HuH-7 (cell line): ENCODE measurements at regions not wholly inside any gene's neighbourhood (a gene's known extent, or its start where the extent isn't known, plus 50 kb on each side); places are given as distances from the start of the nearest gene placed in this dataset.

Source experiments
- DNase-seq: peaks from one replicate; pipeline ENCODE4 v3.0.0; 2011; ENCODE audit warnings: low spot score

DNA sequence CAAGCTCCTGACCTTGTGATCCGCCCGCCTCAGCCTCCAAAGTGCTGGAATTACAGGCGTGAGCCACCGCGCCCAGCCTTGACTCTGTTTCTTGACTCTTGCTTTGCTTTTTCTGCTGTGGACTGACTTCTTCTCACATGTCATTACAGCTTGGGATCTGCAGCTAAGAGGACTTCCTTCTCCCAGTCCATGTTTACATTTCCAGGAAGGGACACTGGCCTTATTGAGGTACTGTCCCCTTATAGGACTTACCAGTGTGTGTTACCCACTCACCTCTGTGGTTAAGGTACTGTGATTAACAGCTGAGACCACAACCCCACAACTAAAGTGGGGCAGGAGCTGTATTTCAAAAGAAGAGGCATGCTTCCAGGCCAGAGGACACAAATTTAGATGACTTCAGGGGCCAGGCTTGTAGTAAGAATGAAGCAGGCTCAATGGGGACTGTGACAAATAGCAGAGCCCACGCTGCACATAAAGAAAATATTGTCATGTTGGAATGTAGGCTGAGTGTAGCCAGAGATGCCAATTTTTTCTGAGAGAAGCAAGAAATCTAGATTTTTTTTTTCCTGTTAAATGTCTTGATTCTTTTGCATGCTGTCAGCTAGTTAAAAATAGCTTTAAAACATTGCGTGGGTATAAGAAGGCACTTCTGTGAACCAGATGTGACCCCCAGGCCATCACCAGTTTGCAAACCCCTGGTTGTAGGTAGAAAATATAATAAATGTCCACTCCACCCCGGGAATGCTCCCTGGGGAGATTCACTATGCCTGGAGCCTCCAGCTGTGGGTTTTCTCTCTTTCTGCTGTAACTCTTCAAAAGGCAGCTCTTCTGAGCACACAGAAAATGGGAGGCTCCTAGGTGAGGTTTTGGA is 75.0 kb downstream of the PTPDC1 start:
- no peak for DNase-seq

- DNase-seq, result peak; percentile 53
Measured at GRCh38 chr9:94160594-94161501, 76.6 kb downstream of the PTPDC1 start.

- DNase-seq, result no peak
Measured at GRCh38 chr9:94161673-94162072, 77.4 kb downstream of the PTPDC1 start.

GRCh38 chr9:94164806-94165549 is 80.7 kb downstream of the PTPDC1 start:
- DNase-seq, result no peak

- DNase-seq, result peak; percentile 93
Measured at GRCh38 chr9:94165592-94166235, 81.5 kb downstream of the PTPDC1 start.

DNA sequence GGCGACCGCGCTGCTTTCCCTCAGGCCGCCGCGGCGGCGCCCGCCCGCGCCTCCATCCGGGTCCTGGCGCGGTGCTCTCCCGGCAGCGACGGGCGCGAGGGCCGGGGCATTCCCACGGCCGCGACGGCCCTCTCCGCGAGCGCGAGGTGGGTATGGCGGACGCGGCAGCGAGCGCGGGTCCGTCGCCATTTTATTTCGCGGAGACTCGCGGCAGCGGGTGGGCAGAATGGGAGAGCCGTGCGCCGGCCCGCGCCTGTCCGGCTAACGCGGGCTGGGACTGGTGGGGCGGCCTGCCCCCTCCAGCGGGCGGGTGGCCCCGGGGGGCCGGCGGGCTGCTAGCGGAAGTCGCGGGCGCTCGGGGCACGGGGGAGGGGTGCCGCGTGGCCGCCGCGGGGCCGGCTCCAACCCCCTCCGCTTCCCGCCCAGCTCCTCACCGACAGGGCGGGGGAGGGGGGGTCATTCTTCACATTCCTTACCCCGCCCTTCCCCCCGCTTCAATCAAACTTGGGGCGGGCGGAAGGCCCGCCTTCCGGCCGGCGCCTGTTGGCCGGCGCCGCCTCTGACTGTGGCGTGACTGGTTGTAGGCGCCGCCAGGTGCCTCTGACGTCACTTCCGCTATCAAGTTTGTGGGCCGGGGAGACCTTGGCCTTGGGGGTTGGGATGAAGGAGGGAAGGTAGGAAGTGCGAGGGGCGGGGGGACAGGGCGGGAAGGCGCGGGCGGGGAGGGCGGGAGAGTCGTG is 82.1 kb downstream of the PTPDC1 start:
- DNase-seq, result peak; percentile 92

DNA sequence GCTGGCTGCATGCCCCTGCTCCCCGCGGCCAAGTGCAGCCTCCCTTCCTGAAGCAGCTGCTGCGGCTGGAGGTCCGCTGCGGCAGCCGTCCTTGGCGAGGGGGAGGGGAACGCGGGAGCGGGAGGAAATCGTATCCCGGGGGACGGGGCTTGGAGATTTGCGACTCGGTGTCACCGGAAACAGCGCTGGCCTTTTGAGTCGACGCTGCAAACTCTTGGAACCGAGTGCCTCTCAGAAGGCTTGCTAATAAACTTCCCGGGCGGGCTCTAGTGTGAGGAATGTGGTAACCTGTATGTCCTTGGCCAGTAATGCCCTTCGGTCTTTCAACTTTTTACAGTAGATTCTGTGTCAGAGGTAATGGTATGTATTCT is 82.7 kb downstream of the PTPDC1 start:
- DNase-seq, result no peak

- DNase-seq, result no peak
Measured at GRCh38 chr9:94167376-94167890, 83.2 kb downstream of the PTPDC1 start.

GRCh38 chr9:94168203-94169000 is 84.1 kb downstream of the PTPDC1 start:
- no peak for DNase-seq

- DNase-seq, result no peak
Measured at GRCh38 chr9:94169968-94170367, 85.7 kb downstream of the PTPDC1 start.

GRCh38 chr9:94173632-94174031 is 85.5 kb upstream of the ZNF169 start:
- no peak for DNase-seq

DNA sequence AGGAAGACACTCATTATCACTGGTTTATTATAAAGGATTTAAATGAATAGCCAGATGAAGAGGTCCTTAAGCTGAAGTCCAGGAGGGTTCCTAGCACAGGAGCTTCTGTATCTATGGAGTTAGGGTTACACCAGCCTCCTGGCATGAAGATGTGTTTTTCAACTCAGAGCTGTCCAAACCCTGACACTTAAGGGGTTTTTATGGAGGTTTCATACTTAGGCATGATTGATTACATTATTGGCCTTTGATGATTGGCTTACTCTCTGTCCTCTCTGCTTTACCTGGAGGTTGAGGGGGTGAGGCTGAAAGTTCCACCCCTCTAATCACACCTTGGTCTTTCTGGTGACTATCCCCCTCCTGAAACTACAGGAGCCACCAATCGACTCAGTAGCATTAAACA is 84.9 kb upstream of the ZNF169 start:
- no peak for DNase-seq

- DNase-seq, result no peak
Measured at GRCh38 chr9:94175669-94176068, 83.4 kb upstream of the ZNF169 start.

DNA sequence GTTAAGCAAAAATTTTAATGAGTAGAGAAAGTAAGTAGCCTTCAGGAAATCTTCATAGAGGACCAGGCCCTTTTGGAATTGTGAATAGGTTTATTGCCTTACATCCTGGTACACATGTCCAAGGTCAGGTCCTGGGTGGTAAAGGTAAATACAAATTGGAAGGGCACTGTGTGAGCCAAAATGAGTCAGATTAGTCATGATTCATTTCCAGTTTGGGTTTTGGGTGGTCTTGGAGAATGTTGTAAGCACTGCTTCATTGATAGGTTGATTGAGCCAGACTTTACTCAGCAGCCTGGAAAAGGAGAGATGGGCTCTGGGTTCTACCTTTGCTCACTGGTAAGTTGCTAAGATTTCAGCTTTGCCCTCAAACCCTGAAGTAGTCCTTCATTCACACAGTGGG is 82.5 kb upstream of the ZNF169 start:
- DNase-seq, result no peak

GRCh38 chr9:94178927-94179326 is 80.2 kb upstream of the ZNF169 start:
- DNase-seq, result no peak

DNA sequence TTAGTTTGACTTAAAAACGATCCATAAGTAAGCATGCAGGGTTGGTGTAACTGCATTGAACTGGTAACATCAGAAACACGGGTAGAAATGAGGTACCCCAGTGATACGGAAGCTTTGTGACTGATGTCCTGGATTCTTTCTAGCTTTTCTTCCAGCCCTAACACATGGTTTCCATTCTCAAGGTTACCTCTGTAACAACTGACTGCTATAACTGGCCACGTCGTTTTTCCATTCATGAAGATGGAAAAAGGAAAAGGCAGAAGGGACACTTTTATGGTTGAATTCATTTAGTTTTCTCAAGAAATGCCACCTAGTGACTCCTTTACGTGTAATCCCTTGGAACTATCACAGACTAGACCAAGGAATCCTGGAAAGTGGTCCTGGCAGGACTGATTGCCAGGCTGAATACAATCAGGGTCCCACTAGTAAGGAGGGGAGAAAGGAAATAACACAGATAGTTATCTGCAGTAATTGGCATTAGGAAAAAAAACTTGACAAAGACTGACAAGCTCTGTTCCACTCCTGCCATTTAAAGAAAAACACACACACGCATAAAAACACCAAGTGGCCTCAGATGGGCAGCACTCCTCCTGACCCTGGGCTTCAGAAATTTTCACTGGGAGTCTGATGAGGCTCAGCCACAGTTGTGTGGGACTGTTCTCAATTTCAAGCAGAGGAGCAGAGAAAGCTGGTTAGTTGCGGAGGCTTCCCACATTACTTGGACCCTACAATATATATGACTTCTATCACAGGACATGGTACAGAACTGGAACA is 77.5 kb upstream of the ZNF169 start:
- DNase-seq, result no peak

GRCh38 chr9:94182532-94182931 is 76.6 kb upstream of the ZNF169 start:
- DNase-seq, result no peak

- DNase-seq, result no peak
Measured at GRCh38 chr9:94183240-94183999, 75.7 kb upstream of the ZNF169 start.

DNA sequence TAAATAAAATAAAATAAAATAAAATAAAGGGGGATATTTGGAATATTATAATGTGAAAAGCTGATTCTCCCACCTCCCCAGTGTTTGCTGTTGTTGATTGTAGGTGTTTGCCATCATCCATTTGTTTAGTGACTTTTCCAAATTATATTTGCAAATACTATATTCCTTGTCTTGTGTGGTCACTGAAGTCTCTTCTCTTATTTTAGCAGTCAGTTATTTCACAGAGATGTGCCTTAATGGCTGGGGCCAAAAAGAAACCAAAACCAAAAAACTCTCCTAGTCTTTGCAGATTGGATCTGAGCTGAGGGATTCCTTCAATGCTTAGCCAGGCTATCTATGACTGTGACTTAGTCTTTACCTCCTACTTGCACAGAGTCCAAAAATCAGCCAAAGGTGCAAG is 70.9 kb upstream of the ZNF169 start:
- DNase-seq, result no peak
